ENCODE measurements at regions not wholly inside any gene's neighbourhood (a gene's known extent, or its start where the extent isn't known, plus 50 kb on each side); places are given as distances from the start of the nearest gene placed in this dataset.

GRCh38 chr6:113653275-113653674 is 203.9 kb upstream of the MARCKS start:
- TF ChIP-seq, protein P1, sequence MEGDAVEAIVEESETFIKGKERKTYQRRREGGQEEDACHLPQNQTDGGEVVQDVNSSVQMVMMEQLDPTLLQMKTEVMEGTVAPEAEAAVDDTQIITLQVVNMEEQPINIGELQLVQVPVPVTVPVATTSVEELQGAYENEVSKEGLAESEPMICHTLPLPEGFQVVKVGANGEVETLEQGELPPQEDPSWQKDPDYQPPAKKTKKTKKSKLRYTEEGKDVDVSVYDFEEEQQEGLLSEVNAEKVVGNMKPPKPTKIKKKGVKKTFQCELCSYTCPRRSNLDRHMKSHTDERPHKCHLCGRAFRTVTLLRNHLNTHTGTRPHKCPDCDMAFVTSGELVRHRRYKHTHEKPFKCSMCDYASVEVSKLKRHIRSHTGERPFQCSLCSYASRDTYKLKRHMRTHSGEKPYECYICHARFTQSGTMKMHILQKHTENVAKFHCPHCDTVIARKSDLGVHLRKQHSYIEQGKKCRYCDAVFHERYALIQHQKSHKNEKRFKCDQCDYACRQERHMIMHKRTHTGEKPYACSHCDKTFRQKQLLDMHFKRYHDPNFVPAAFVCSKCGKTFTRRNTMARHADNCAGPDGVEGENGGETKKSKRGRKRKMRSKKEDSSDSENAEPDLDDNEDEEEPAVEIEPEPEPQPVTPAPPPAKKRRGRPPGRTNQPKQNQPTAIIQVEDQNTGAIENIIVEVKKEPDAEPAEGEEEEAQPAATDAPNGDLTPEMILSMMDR (IDR thresholded peaks at IDR 0.05 in 2 of 3, conservative IDR thresholded peaks at IDR 0.05 in 1 of 3; ENCODE audit: borderline replicate concordance in 1 of 3, insufficient read depth in 1 of 3, low read depth in 2 of 3, low read length in 2 of 3) = no peak
- TF ChIP-seq POLR2A (IDR thresholded peaks at IDR 0.05; ENCODE audit: borderline replicate concordance, extremely low read depth, insufficient read depth, insufficient read length) (no peak), CEBPB (IDR thresholded peaks at IDR 0.05; ENCODE audit: low read depth) (no peak), EZH2phosphoT487 (IDR thresholded peaks at IDR 0.05; ENCODE audit: borderline replicate concordance) (no peak), JUND (IDR thresholded peaks at IDR 0.05) (no peak), SP1 (IDR thresholded peaks at IDR 0.05; ENCODE audit: low read depth) (no peak), CBX3 (IDR thresholded peaks at IDR 0.05; ENCODE audit: low read depth) (no peak), SRF (IDR thresholded peaks at IDR 0.05; ENCODE audit: low read depth) (no peak), EZH2 (IDR thresholded peaks at IDR 0.05) (no peak), EGR1 (IDR thresholded peaks at IDR 0.05; ENCODE audit: low read depth) (no peak), POLR2AphosphoS5 (IDR thresholded peaks at IDR 0.05; ENCODE audit: low read depth, low read length) (no peak), YY1 (IDR thresholded peaks at IDR 0.05; ENCODE audit: extremely low read depth, insufficient replicate concordance, low read depth, low read length) (no peak), TCF7L2 (IDR thresholded peaks at IDR 0.05; ENCODE audit: borderline replicate concordance, extremely low read depth, insufficient read depth, insufficient read length) (no peak)
- TF ChIP-seq, protein P2, sequence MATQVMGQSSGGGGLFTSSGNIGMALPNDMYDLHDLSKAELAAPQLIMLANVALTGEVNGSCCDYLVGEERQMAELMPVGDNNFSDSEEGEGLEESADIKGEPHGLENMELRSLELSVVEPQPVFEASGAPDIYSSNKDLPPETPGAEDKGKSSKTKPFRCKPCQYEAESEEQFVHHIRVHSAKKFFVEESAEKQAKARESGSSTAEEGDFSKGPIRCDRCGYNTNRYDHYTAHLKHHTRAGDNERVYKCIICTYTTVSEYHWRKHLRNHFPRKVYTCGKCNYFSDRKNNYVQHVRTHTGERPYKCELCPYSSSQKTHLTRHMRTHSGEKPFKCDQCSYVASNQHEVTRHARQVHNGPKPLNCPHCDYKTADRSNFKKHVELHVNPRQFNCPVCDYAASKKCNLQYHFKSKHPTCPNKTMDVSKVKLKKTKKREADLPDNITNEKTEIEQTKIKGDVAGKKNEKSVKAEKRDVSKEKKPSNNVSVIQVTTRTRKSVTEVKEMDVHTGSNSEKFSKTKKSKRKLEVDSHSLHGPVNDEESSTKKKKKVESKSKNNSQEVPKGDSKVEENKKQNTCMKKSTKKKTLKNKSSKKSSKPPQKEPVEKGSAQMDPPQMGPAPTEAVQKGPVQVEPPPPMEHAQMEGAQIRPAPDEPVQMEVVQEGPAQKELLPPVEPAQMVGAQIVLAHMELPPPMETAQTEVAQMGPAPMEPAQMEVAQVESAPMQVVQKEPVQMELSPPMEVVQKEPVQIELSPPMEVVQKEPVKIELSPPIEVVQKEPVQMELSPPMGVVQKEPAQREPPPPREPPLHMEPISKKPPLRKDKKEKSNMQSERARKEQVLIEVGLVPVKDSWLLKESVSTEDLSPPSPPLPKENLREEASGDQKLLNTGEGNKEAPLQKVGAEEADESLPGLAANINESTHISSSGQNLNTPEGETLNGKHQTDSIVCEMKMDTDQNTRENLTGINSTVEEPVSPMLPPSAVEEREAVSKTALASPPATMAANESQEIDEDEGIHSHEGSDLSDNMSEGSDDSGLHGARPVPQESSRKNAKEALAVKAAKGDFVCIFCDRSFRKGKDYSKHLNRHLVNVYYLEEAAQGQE (IDR thresholded peaks at IDR 0.05; ENCODE audit: low read depth) = no peak
